LNCAP (cell line): ENCODE measurements at regions not wholly inside any gene's neighbourhood (a gene's known extent, or its start where the extent isn't known, plus 50 kb on each side); places are given as distances from the start of the nearest gene placed in this dataset.

ENCODE experiments used
- CTCF ChIP-seq: fragments of 450-650 bp; IDR thresholded peaks from 2 replicates; pipeline ENCODE4 v1.5.1; 2017; ENCODE audit warnings: mild to moderate bottlenecking

DNA sequence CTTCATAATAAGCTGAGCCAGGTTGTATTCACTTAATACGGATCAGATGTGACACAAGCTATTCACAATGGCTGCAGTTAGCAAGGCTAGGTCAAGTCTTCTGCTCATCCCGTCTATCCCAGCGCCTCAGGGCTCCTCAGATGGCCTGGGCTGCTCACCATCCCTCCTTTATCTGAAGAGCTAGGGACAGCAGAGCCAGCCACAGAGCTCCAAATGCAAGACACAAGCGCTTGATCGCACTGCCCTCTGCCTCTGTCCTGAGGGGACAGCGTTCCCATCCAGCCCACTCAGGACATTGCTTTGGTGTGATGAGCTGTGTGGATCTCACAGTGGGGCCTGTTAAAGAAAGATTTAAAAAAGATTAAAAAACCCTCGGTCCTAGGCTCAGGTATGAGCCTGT is 254.4 kb upstream of the HS6ST1 start:
- TF ChIP-seq CTCF, result no peak

- TF ChIP-seq CTCF, result no peak
Observed at GRCh38 chr2:128573531-128573930, 254.9 kb upstream of the HS6ST1 start.

GRCh38 chr2:128577141-128577930 is 258.7 kb upstream of the HS6ST1 start:
- TF ChIP-seq CTCF, result no peak

DNA sequence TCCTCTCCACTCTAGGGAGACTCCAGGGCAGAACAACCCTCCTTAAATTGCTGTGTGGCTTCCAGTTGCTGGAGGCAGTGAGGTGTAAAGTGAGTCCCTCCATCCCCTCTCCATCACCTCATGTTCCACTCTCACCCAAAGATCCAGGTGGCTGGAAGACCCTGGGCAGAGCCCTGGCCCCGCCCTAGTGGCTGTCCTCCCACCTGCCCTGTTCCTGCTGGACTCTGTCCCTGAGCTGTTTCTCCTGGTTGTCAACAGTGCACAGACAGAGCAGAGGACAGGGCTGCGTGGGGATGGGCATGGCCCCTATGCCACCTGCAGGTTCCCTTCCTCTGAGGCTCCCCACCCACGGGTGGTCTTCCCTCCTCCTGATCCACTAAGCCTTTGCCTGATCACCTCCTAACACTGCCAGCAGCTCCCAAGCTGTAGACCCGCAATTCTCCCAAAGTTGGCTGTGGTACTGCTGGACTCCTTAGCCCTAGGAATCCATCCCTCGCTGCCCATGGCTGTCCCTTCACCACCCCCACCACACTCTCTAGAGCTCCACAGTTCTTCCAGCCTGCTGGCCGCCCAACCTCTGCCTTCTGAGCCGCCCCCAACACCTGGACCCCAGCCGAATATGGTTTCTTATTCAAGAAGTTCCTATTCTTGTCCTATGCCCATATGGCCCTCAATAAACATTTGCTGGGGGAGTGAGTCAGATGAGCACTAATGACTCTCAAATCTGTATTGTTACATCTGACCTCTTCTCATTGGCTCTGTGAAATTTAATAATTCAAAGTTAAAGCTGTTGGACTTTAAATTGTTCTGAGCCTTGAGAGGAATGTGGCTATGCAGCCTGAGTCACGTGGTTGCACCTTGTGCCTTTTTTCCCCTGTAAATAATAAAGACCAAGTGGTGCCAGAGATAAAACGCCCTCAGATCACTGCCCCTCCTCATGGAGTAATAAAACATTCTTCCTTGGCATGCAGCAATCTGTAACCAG is 260.0 kb upstream of the HS6ST1 start:
- TF ChIP-seq CTCF, result no peak

- no peak for TF ChIP-seq CTCF
Observed at GRCh38 chr2:128579825-128580224, 261.2 kb upstream of the HS6ST1 start.

- no peak for TF ChIP-seq CTCF
Observed at GRCh38 chr2:128580988-128581848, 262.6 kb upstream of the HS6ST1 start.

DNA sequence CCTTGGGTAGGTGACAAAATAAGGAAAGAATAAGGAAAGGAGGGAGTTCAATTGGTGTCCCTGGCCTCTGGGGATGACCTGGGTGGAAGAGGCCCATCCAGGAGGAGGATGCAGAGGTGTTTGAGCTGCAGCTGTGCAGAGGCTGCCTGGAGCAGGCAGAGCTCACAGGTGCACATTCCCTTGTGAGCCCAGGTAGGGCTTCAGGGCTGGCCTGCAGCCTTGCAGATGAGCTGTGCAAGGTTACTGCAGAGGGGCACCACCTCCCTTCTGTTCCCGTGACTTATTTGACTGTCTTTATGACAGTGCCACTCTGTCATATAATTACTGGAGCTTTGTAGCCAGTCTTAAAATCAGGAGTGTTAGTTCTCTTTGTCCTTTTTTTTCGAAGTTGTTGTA is 263.2 kb upstream of the HS6ST1 start:
- TF ChIP-seq CTCF, result no peak
